HEK293 (cell line): ENCODE measurements at regions not wholly inside any gene's neighbourhood (a gene's known extent, or its start where the extent isn't known, plus 50 kb on each side); places are given as distances from the start of the nearest gene placed in this dataset.

ENCODE experiments used
- CTCF ChIA-PET: fragments of 350-600 bp; formaldehyde crosslinking; extraction: SDS; loops from one replicate; lab custom pipeline; 2021; ENCODE audit warnings: antibody characterized with exemption; lab: Yijun Ruan, JAX
- POLR2A ChIA-PET: fragments of 300-600 bp; formaldehyde crosslinking; extraction: SDS; loops from one replicate; lab custom pipeline; 2020; ENCODE audit warnings: antibody characterized with exemption, inconsistent platforms; lab: Yijun Ruan, JAX
- H3K27ac ChIP-seq: fragments of 200-500 bp; sonication (Bioruptor generic); 2 replicates; pipeline ENCODE4 v1.5.1; 2014; ENCODE audit warnings: low read depth, low read length, control low read depth, inconsistent platforms; ENCODE audit errors: extremely low read depth
- H3K36me3 ChIP-seq, 2 experiments: fragments of 200-500 bp in 1 of 2; sonication (Bioruptor generic) in 1 of 2; 1 replicate in 1 of 2; 2 replicates in 1 of 2; pipeline ENCODE4 v1.5.1; 2014 to 2017; ENCODE audit warnings: inconsistent platforms in 2 of 2, low read length in 2 of 2; ENCODE audit not compliant: control insufficient read depth in 2 of 2, insufficient read depth in 1 of 2
- H3K4me1 ChIP-seq: fragments of 200-500 bp; sonication (Bioruptor generic); 2 replicates; pipeline ENCODE4 v1.5.1; 2014; ENCODE audit warnings: mild to moderate bottlenecking, low read length, inconsistent platforms; ENCODE audit not compliant: control insufficient read depth, insufficient read depth
- H3K4me3 ChIP-seq: 2 replicates; pipeline ENCODE4 v1.5.1; 2011; ENCODE audit warnings: low read depth, mild to moderate bottlenecking, control low read depth, low read length, moderate library complexity
- H3K9me3 ChIP-seq: fragments of 200-500 bp; sonication (Bioruptor generic); 2 replicates; pipeline ENCODE4 v1.5.1; 2014; ENCODE audit warnings: low read depth, low read length, inconsistent platforms; ENCODE audit not compliant: control insufficient read depth, insufficient read depth
- BCL11B ChIP-seq: fragments of 450-650 bp; formaldehyde crosslinking; IDR thresholded peaks from 2 replicates; pipeline ENCODE4 v1.5.1; 2016; ENCODE audit warnings: low read depth, missing biosample characterization, missing genetic modification characterization
- KLF8 ChIP-seq: fragments of 450-650 bp; formaldehyde crosslinking; IDR thresholded peaks from 2 replicates; pipeline ENCODE4 v1.5.1; 2016; ENCODE audit warnings: missing biosample characterization, missing genetic modification characterization
- KLF9 ChIP-seq: fragments of 450-650 bp; formaldehyde crosslinking; IDR thresholded peaks from 2 replicates; pipeline ENCODE4 v1.5.1; 2016; ENCODE audit warnings: missing biosample characterization, missing genetic modification characterization, low read depth
- MEIS1 ChIP-seq: sonication (generic); formaldehyde crosslinking; IDR thresholded peaks from 2 replicates; pipeline ENCODE4 v1.8.1; 2022; ENCODE audit warnings: missing genetic modification reagents, mild to moderate bottlenecking, borderline replicate concordance
- REPIN1 ChIP-seq: fragments of 450-650 bp; formaldehyde crosslinking; IDR thresholded peaks from 2 replicates; pipeline ENCODE4 v1.5.1; 2017; ENCODE audit warnings: missing biosample characterization, missing genetic modification characterization, low read depth
- SP7 ChIP-seq: fragments of 450-650 bp; formaldehyde crosslinking; IDR thresholded peaks from 2 replicates; pipeline ENCODE4 v1.5.1; 2016; ENCODE audit warnings: missing biosample characterization, missing genetic modification characterization
- ZBTB17 ChIP-seq: fragments of 450-650 bp; formaldehyde crosslinking; IDR thresholded peaks from 2 replicates; pipeline ENCODE4 v1.5.1; 2016; ENCODE audit warnings: missing biosample characterization, missing genetic modification characterization
- ZBTB21 ChIP-seq: fragments of 450-650 bp; formaldehyde crosslinking; IDR thresholded peaks from 2 replicates; pipeline ENCODE4 v1.5.1; 2017; ENCODE audit warnings: missing biosample characterization, missing genetic modification characterization
- ZNF133 ChIP-seq: fragments of 450-650 bp; formaldehyde crosslinking; IDR thresholded peaks from 2 replicates; pipeline ENCODE4 v1.5.1; 2016; ENCODE audit warnings: missing biosample characterization, missing genetic modification characterization
- ZNF274 ChIP-seq, 2 experiments: fragments of 200-500 bp in 1 of 2; fragments of 450-650 bp in 1 of 2; sonication (Bioruptor generic) in 1 of 2; formaldehyde crosslinking in 1 of 2; IDR thresholded peaks; 2 replicates each; pipeline versions ENCODE4 v1.5.1 to v1.6.1; 2014 to 2016; ENCODE audit warnings: borderline replicate concordance in 1 of 2, inconsistent platforms in 1 of 2, low read length in 1 of 2, missing biosample characterization in 1 of 2, missing genetic modification characterization in 1 of 2
- ZNF426 ChIP-seq: fragments of 450-650 bp; formaldehyde crosslinking; IDR thresholded peaks from 2 replicates; pipeline ENCODE4 v1.5.1; 2017; ENCODE audit warnings: missing biosample characterization, missing genetic modification characterization, mild to moderate bottlenecking, inconsistent platforms, moderate library complexity
- ZNF510 ChIP-seq: fragments of 450-650 bp; formaldehyde crosslinking; IDR thresholded peaks from 2 replicates; pipeline ENCODE4 v1.5.1; 2018; ENCODE audit warnings: mild to moderate bottlenecking, missing genetic modification characterization, missing biosample characterization; ENCODE audit not compliant: insufficient replicate concordance
- ZNF837 ChIP-seq: fragments of 450-650 bp; formaldehyde crosslinking; IDR thresholded peaks from 2 replicates; pipeline ENCODE4 v1.5.1; 2016; ENCODE audit warnings: missing biosample characterization, missing genetic modification characterization
- TF ChIP-seq, protein P1 (sequence below): fragments of 450-650 bp; formaldehyde crosslinking; IDR thresholded peaks from 2 replicates; pipeline ENCODE4 v1.5.1; 2016; ENCODE audit warnings: missing biosample characterization, missing genetic modification characterization, borderline replicate concordance
- TF ChIP-seq, protein P2 (sequence below): fragments of 450-650 bp; formaldehyde crosslinking; IDR thresholded peaks from 2 replicates; pipeline ENCODE4 v1.5.1; 2016; ENCODE audit warnings: missing biosample characterization, missing genetic modification characterization
- TF ChIP-seq, protein P3 (sequence below): fragments of 450-650 bp; formaldehyde crosslinking; IDR thresholded peaks from 2 replicates; pipeline ENCODE4 v1.5.1; 2016; ENCODE audit warnings: missing biosample characterization, missing genetic modification characterization, low read depth
- TF ChIP-seq, protein P4 (sequence below): fragments of 450-650 bp; formaldehyde crosslinking; IDR thresholded peaks from 2 replicates; pipeline ENCODE4 v1.5.0; 2017; ENCODE audit warnings: missing biosample characterization, missing genetic modification characterization, borderline replicate concordance
- TF ChIP-seq, protein P5 (sequence below): fragments of 450-650 bp; formaldehyde crosslinking; IDR thresholded peaks from 2 replicates; pipeline ENCODE4 v1.5.1; 2016; ENCODE audit warnings: missing biosample characterization, missing genetic modification characterization

DNA sequence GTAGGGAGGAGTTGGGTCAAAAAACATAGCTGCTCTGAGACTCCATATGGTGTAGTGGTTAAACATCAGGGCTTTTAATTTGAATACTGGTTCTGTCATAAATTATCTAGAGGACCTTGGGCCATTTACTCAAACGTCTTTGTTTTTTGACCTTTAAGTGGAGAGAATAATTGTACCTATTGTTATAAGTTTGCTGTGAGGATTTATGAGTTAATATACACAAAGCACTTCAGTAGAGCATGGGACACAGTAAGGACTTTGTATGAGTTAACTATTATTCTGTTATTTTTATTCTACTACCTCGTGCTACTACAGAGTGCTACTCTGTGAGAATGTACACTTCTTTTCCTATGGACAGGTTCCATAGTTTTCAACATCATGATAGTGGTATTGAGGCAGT, 123.7 kb upstream of the TNC start:
- Histone ChIP-seq H3K9me3 (no peaks in the 10 kb centered on the region), H3K36me3 (no peaks in the 10 kb centered on the region), H3K4me1 (no peaks in the 10 kb centered on the region), H3K4me3 (no peak overlapping the region), H3K27ac (no peak overlapping the region)
- TF ChIP-seq ZNF274 (IDR thresholded peaks at IDR 0.05; ENCODE audit: low read length) = no peak
- no peak for TF ChIP-seq ZNF274 (tag by site-specific recombination; IDR thresholded peaks at IDR 0.05; ENCODE audit: borderline replicate concordance)
- TF ChIP-seq, protein P1, sequence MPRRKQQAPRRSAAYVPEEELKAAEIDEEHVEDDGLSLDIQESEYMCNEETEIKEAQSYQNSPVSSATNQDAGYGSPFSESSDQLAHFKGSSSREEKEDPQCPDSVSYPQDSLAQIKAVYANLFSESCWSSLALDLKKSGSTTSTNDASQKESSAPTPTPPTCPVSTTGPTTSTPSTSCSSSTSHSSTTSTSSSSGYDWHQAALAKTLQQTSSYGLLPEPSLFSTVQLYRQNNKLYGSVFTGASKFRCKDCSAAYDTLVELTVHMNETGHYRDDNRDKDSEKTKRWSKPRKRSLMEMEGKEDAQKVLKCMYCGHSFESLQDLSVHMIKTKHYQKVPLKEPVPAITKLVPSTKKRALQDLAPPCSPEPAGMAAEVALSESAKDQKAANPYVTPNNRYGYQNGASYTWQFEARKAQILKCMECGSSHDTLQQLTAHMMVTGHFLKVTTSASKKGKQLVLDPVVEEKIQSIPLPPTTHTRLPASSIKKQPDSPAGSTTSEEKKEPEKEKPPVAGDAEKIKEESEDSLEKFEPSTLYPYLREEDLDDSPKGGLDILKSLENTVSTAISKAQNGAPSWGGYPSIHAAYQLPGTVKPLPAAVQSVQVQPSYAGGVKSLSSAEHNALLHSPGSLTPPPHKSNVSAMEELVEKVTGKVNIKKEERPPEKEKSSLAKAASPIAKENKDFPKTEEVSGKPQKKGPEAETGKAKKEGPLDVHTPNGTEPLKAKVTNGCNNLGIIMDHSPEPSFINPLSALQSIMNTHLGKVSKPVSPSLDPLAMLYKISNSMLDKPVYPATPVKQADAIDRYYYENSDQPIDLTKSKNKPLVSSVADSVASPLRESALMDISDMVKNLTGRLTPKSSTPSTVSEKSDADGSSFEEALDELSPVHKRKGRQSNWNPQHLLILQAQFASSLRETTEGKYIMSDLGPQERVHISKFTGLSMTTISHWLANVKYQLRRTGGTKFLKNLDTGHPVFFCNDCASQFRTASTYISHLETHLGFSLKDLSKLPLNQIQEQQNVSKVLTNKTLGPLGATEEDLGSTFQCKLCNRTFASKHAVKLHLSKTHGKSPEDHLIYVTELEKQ (tag by site-specific recombination) = no peak
- TF ChIP-seq, protein P2, sequence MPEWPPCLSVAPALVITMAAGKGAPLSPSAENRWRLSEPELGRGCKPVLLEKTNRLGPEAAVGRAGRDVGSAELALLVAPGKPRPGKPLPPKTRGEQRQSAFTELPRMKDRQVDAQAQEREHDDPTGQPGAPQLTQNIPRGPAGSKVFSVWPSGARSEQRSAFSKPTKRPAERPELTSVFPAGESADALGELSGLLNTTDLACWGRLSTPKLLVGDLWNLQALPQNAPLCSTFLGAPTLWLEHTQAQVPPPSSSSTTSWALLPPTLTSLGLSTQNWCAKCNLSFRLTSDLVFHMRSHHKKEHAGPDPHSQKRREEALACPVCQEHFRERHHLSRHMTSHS (tag by site-specific recombination) = no peak
- no peak for TF ChIP-seq BCL11B
- TF ChIP-seq, protein P3, sequence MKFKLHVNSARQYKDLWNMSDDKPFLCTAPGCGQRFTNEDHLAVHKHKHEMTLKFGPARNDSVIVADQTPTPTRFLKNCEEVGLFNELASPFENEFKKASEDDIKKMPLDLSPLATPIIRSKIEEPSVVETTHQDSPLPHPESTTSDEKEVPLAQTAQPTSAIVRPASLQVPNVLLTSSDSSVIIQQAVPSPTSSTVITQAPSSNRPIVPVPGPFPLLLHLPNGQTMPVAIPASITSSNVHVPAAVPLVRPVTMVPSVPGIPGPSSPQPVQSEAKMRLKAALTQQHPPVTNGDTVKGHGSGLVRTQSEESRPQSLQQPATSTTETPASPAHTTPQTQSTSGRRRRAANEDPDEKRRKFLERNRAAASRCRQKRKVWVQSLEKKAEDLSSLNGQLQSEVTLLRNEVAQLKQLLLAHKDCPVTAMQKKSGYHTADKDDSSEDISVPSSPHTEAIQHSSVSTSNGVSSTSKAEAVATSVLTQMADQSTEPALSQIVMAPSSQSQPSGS = no peak
- no peak for TF ChIP-seq SP7
- TF ChIP-seq KLF9 (tag by site-specific recombination) = no peak
- TF ChIP-seq ZNF133 (tag by site-specific recombination) = no peak
- no peak for TF ChIP-seq ZBTB17 (tag by site-specific recombination)
- TF ChIP-seq, protein P4, sequence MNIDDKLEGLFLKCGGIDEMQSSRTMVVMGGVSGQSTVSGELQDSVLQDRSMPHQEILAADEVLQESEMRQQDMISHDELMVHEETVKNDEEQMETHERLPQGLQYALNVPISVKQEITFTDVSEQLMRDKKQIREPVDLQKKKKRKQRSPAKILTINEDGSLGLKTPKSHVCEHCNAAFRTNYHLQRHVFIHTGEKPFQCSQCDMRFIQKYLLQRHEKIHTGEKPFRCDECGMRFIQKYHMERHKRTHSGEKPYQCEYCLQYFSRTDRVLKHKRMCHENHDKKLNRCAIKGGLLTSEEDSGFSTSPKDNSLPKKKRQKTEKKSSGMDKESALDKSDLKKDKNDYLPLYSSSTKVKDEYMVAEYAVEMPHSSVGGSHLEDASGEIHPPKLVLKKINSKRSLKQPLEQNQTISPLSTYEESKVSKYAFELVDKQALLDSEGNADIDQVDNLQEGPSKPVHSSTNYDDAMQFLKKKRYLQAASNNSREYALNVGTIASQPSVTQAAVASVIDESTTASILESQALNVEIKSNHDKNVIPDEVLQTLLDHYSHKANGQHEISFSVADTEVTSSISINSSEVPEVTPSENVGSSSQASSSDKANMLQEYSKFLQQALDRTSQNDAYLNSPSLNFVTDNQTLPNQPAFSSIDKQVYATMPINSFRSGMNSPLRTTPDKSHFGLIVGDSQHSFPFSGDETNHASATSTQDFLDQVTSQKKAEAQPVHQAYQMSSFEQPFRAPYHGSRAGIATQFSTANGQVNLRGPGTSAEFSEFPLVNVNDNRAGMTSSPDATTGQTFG (tag by site-specific recombination) = no peak
- TF ChIP-seq ZNF837 (tag by site-specific recombination) = no peak
- TF ChIP-seq MEIS1 (CRISPR knock-in tag) = no peak
- no peak for TF ChIP-seq ZNF510 (tag by site-specific recombination)
- no peak for TF ChIP-seq ZNF426 (tag by site-specific recombination)
- TF ChIP-seq, protein P5, sequence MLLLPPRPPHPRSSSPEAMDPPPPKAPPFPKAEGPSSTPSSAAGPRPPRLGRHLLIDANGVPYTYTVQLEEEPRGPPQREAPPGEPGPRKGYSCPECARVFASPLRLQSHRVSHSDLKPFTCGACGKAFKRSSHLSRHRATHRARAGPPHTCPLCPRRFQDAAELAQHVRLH = no peak
- TF ChIP-seq REPIN1 = no peak
- no peak for TF ChIP-seq KLF8 (tag by site-specific recombination)
- no peak for TF ChIP-seq ZBTB21
- ChIA-PET POLR2A (no interaction called here), CTCF (no interaction called here)
